Midbrain (tissue), 1 donor: ENCODE measurements at regions not wholly inside any gene's neighbourhood (a gene's known extent, or its start where the extent isn't known, plus 50 kb on each side); places are given as distances from the start of the nearest gene placed in this dataset.

Experiments used
- DNase-seq: peaks from one replicate; lab custom pipeline; 2025; lab: John Stamatoyannopoulos, UW

DNA sequence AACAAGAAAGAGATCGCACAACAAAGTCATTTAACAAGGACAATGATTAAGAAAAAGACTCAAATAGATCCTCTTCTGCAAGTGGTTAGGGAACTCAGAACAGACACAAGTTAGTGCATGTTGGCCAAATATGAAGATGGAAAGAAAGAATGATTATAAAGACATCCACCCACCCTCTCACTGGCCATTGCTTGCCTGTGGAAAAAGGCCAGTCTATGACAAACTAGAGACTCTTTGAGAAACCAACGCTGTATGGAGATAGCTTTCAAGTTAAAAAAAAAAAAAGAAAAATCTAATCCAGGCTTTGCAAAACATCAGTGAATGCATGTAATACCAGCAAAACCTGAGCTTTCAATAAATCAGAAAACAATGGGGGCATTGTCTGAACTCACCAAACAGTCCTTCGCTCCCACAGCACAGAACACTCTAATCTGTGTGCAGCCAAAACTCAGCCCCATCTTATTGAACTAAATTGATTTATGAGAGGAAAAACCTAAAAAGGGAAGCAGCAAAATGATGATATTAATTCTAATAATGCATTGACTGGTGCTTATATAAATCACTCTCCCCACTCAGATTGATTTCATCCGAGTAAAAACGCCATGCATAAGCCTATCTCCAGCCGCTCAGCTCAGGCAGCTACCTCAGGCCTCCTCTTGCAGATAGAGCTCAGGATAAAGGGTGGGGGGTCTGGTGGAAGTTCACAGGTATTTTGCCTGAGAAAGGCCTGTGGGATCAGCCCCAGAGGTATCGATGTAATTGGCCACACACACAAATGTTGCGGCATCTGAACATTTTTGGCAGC, 547.1 kb downstream of the CCDC171 start:
- peak; percentile 11 for DNase-seq

GRCh38 chr9:16100537-16101091, 547.8 kb downstream of the CCDC171 start:
- DNase-seq = peak; percentile 31

- no peak for DNase-seq
Measured at GRCh38 chr9:16102154-16102553, 549.3 kb downstream of the CCDC171 start.

- no peak for DNase-seq
Measured at GRCh38 chr9:16103620-16104397, 551.0 kb downstream of the CCDC171 start.

- no peak for DNase-seq
Measured at GRCh38 chr9:16105168-16106020, 552.6 kb downstream of the CCDC171 start.

DNA sequence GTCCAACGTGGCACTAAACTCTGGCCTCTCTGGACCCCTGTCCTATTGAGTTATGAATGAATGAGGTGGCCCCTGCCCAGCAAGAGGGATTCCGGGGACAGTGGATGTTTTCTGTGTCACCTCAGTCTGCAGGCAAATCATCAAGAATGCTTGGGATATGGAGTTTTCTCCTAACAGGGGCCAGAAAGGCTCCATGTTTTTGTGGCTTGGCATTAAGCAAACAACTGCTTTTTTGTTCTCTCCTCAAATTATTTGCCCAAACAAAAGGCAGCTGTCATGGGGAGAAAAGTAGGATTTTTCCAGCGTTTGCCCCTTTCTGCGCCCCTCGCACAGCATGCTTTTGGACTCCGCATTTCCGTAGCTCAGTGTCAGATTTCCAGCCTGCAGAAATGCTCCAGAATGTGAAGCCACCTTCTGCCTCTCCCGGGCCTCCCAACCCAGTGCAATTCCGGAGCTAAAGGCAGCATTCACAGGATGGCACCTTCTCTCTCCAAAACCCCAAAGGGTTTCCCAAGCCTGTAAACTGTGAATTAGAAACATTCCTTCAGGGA, 553.3 kb downstream of the CCDC171 start:
- no peak for DNase-seq

GRCh38 chr9:16112116-16112515, 559.3 kb downstream of the CCDC171 start:
- no peak for DNase-seq

DNA sequence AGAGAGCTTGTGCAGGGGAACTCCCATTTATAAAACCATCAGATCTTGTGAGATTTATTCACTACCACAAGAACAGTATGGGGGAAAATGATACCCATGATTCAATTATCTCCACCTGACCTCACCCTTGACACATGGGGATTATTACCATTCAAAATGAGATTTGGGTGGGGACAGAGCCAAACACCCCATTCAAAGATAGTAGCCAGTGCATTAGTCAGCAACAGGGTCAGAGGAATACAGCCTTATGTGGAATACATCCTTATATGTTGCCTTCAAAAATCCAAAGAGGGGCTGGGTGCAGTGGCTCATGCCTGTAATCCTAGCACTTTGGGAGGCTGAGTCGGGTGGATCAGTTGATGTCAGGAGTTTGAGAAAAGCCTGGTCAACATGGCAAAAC, 563.2 kb downstream of the CCDC171 start:
- no peak for DNase-seq

GRCh38 chr9:16118043-16118442, 565.2 kb downstream of the CCDC171 start:
- no peak for DNase-seq

DNA sequence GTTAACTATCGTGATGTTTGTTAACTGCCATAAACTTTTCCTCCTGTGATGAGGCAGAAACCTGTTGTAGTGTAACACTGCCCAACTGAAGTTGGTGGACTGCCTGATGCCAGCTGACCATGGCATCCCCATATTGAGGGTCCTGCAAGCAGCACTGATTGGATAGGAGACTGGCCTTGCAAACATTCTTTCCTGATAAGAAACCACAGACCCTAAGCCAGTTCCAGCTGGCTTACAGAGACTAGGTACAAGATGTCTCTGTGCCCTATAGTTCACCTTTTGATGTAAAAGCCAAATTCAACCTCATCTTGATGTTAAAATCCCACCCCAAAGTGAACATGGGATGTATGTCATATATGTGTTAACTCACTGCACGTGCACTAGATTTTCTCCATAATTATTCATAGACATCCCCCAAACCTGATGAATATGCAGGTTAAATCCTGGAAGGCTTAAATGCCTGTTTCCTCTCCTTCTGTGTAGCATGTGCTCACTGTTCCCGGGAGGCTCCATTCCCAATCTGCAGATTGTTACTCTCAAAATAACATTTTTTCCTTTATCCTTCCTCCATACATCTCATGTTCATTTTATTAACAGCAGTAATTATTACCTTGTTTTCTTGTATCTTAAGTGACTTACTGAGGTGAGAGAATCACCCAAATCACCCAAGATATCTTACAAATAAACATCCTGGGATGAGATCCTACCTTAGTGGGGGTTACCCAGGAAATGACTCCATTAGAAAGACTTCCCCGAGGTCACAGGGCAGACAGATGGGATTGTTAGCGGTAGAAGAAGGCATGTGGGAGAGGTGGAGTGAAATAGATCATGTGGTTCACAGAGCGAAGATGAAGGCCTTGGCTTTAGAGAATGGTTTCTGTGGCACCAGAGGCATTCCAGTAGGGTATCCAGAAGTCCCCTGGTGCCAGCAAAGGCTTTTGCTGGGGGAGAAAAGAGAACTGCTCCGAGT, 566.7 kb downstream of the CCDC171 start:
- DNase-seq = no peak

DNA sequence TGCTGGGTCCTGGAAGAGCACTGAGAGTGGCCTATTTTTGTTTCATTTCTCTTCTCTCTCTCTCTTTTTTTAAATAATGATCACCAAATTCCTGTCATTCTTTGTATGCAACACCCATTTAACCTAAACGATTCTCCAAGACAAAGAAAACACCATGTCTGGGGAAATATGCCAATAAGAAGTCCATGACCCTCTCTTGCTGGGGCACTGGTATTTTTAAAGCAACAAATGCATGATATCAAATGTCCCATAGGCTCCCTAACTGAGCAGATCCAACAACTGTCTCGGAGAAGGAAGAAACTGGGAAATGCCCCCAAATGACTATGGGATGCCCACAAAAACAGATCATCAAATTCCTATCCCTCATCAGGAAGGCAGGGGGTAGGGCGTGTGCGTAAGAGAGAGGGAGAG, 567.4 kb downstream of the CCDC171 start:
- DNase-seq = no peak

DNA sequence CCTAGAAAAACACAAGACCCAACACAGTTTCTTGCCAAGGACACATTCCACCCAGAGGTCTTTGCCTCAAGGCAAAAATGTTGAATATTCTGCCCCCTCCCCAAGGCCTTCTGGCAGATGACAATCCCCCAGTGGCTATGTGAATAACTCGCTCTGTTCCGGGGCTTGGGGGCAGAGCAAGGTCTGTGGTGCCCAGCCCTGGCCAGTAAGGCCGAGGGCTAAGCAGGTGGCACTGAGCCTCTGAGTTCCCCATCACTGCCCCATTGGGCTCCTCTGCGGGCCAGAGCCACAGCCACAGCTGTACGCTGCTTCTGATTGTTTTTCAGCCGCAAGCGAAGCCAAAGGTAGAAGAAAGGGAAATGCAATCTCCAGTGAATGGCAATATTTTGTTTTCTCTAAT, 567.9 kb downstream of the CCDC171 start:
- DNase-seq = no peak

DNA sequence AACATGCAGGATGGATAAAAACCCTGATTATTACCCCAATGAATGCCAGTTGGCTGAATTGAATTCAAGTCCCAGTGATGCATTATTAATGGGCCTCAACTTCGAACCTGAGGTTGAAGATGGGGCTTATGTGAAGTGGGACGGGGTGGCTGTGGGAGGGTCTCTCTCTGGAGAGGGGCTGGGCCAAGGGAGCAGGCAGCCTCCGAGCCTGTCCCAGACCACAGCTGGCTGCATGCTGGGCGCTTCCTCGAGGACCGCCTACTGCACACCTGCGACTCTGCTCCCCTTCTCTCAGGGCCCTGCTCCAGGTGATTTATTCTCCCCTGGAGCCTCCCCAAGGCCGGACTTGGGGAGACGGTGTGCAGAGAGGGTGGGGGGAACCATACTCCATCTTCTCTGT, 568.3 kb downstream of the CCDC171 start:
- no peak for DNase-seq

DNA sequence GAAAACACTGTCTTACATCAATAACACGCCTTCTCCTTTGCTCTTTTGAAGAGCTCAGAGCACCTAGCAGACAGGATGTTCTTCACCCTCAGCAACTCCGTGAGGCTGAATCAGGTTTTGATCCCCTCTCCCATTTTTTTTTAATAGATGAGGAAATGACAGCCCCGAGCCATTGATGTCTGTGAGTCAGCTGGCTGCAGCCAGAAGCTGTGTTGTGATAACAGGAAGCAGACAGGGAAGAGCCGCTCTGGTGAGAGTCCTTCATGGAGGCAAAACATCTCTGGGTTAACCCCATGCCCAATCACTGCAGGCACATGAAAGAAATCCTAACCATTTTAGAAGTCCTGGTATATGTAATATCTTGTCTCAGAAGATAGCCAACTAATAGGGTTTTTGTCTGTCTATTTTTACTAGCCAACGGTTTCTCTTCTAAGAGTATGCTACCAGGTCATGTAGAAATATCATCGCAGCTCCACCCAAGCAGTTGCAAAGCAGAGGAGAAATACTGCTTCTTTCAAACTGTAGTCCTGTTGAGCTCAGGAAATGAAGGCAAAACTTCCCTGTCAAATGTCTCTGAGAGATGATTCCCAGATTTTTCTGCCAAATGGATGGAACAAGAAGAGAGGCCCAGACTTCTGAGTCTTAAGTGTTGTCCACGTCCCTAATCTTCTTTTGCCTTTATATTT, 568.9 kb downstream of the CCDC171 start:
- no peak for DNase-seq

DNA sequence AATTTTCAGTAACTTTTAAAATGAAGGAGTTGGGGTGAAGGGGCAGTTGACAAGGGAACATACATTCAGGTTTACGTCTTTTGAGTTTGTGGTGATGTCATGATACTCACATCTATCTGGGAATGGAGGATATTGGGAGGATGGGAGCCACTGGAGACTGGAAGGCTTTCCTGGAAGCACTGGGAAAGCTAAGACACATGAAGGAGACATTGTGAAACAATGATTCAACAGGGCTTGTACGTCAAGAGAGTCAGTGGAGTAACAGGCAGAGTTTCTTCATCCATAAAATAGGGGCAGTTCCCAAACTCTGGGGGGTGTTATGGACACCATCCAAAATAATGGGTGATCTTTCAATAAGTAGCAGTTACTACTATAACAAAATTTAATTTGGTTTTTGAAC, 572.8 kb downstream of the CCDC171 start:
- no peak for DNase-seq

DNA sequence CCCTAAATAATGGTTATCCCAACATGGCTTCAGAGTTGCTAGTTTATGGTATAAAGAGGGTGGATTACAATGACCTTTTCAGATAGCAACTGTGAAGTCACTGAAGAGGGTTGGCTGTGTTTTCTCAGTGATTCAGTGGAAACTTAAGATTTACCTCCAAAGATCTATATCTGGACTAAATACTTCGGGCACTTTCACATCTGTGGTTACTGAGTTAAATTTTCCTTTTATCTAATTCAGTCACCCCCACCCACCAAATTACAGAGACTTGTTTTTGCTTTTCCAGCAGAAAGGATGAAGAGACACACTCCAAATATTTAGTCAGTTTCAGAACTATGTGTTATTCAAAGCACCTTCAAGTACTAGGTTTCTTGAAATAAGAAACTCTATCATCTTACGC, 573.2 kb downstream of the CCDC171 start:
- DNase-seq = no peak

DNA sequence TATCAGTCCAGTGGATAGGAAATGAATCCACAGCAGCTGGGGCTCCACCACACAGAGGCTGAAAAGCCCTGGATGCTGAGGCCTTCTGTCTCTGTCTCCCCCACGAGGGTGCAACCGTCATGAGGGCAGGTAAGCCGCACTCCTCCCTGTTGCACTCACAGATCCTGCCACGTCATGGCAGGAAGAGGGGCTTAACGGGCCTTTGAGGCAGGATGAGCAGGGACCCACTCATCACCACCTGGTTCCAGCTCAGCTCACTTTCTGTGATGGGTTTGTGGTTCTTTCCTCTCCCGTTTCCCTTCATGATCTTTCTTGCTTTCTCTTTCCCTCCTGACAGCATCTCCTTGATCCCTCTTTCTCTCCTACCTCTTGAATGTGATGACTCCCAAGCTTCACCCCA, 575.2 kb downstream of the CCDC171 start:
- DNase-seq = no peak

DNA sequence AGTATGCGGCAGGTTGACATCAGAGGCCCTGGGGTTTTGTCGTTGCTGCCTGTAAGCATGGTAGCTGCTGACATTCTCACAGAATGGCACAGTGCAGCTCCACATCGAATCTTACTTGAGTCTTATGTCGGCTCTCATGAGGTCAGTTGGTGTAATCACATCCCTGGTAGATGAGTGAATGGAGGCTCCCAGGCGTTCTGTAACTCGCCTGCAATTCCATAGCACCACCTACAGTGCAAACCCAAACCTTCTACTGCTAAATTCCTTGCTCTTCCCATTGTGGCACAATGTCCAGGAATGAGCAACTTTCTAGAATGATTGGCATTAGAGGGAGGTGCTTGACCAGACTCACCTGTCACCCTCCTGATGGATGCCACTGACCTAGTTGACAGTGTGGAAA, 578.4 kb downstream of the CCDC171 start:
- no peak for DNase-seq

- no peak for DNase-seq
Measured at GRCh38 chr9:16132513-16132912, 579.7 kb downstream of the CCDC171 start.

DNA sequence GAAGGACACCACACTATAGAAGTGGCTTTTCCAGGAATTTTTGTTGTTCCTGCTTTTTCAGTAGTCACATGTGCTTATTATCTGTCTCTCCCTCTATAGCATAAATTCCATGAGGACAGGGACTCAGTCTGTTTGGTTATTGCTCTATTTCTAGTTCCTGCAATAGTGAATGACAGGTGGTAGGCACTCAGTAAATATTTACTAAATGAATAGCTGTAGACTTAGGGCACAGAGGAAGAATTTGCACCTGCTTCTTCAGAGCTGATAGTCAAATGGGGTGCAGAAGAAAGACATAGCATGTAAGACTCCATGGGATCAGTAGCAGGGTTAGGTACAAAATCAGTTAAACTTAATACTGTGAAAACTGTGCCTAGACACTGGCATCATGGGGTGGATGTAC, 580.2 kb downstream of the CCDC171 start:
- no peak for DNase-seq
